ENCODE measurements at regions not wholly inside any gene's neighbourhood (a gene's known extent, or its start where the extent isn't known, plus 50 kb on each side); places are given as distances from the start of the nearest gene placed in this dataset.

DNA sequence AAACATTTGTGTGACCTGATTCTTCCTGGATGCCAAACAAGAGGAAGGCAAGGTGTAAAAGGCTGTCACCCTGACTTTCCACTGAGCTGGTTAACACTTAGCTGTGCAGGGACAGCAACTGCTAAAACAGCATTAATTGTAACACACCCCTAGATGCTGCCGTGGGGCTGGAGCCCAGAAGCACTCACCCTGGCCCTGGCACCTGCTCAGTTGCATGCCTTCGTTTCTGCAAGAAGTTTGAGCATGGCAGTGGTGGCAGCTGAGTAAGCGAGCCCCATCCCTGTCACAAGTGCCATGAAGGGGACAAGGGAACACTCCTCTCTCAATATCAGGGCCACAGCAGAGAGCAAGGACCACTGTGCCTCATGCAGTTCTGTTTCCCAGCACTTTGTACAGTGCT, 330.2 kb downstream of the TMEM114 start:
- DNase-seq = no peak

DNA sequence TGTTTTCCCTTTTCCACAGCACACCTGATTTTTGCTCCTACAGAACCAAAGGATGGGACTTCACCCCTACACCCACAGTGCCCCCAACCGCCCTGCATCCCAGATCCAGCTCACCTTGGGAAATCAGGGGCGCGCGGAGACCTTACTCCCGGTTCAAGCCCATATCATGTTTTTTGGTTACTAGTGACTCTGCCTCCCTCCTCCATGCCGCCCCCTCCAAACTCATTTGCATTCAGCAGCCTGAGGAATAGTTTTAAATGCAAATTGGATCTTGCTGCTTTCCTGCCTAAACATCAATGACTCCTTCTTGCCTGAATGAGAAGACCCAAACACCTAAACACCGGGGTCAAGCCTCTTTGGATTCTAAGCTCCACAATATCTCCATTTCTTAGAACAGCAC, 331.8 kb downstream of the TMEM114 start:
- DNase-seq = no peak

GRCh38 chr16:8257561-8257960, 332.8 kb downstream of the TMEM114 start:
- no peak for DNase-seq

DNA sequence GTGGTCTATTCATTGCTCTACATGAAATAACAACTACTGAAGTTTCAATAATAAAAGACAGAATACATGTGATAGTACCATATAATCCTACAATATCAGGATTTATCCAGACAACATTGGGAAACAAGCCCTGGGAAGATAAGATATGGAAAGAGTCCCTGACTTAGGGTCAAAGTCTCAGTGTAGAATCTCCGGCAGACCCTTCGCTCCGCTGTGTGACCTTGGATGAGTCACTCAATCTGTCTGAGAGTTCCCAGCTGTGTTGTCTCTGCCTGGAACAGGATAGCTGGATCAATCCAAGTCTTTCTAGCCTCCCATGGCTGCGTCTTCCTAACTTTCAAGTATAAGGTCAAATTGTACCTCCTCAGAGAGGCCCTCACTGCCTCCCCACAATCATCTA, 335.9 kb downstream of the TMEM114 start:
- no peak for DNase-seq

DNA sequence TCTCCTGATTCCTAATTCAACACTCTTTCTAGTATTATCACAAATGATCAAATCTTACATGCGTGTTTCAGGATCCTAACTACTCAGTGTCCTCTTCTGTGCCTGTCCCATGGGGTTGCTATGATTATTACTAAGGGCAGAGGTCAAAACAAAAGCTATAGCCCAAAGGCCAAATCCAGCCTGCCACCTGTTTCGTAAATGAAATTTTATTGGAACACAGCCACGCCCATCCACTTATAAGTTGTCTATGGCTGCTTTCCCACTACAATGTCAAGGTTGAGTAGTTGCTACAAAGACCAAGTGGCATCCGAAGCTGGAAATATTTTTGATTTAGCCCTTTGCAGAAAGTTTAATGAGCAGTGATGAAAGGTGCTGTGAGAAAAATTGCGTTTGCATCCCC, 336.6 kb downstream of the TMEM114 start:
- no peak for DNase-seq

- DNase-seq = no peak
These were observed 338.6 kb downstream of the TMEM114 start for GRCh38 chr16:8251727-8252126.

- no peak for DNase-seq
These were observed 339.0 kb downstream of the TMEM114 start for GRCh38 chr16:8251298-8251697.

- no peak for DNase-seq
These were observed 342.3 kb downstream of the TMEM114 start for GRCh38 chr16:8247993-8248392.

DNA sequence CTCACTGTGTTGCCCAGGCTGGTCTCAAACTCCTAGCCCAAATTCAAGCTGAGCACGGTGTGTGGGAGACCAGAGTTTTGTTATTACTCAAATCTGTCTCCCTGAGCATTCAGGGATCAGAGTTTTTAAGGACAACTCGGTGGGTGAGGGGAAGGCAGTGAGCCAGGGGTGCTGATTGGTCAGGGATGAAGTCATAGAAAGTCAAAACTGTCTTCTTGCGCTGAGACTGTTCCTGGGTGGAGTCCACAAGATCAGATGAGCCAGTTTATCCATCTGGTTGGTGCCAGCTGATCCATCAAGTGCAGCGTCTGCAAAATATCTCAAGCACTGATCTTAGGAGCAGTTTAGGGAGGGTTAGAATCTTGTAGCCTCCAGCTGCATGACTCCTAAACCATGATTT, 346.3 kb downstream of the TMEM114 start:
- no peak for DNase-seq

GRCh38 chr16:8241408-8241807, 348.9 kb downstream of the TMEM114 start:
- no peak for DNase-seq

DNA sequence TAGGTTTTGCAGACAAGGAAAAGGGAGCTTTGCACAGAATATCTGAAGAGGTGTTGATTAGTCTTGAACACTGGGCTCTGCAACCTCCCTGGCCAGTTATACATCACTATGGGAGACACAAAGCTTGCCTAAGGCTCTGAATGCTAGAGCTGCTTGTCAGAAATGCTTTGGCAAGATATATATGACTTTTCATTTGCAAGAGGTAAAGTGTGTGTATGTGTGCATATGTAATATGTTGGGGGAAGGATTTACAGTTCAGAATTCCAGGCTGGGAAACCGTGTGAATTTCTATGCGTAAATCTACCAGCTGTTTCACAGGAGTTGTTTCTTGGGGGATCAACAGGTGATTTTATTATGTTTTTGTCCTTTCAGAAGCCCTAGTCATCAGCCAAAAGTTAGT, 350.9 kb downstream of the TMEM114 start:
- DNase-seq = no peak

DNA sequence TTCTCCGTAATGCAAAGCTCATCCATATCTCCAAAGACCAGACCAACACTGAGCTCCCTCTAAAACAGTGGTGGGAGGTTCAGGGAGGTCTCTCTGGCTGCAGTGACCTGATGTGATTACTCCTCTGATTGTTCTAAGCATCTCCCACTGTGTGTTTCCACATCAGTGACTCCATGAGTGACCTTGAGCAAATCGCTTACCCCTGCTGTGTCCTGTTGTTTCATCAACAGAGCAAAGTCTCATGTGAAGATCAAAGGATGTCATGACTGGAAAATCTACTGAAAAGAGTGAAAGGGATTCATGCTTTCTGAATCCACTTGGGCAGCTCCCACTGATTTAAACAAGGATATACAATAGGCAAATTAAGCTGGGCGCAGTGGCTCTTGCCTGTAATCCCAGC, 352.9 kb downstream of the TMEM114 start:
- DNase-seq = no peak

DNA sequence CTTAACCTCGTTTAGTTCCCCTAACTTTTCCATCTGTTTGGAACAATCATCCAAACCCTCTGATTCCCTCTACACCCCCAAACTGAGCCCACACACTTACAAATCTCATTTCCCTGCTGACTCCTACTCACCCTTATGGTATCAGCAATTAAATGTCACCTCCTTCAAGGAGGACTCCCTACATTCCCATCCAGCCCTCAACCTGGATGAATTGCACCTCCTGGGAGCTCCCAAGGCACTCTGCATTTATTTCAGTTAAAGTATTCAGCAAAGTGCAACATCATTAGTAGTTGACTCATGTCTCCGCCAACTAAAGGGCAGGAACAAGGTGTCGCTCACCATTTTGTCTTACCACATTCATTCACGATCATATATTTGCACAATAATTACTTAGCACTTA, 353.5 kb downstream of the TMEM114 start:
- DNase-seq = no peak

DNA sequence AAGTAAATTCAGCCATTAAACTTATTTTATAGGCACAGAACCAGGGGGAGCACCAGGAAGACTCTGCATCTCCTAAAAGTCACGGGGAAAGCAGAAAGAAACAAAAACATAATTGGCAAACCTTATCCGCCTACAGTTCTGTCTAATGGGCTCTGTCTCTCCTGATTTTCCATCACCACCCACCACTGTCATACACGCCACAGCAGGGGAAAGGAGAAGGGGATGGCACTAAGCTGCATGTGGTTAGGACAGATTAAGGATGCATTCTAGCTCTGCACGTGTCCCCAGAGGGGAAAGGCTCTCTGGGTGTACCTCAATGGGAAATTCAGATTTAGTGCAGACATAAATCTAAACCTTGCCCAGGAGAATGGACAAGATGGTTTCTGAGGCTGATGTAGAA, 359.8 kb downstream of the TMEM114 start:
- no peak for DNase-seq

- DNase-seq = no peak
These were observed 361.2 kb downstream of the TMEM114 start for GRCh38 chr16:8229011-8229520.

- DNase-seq = no peak
These were observed 373.1 kb downstream of the TMEM114 start for GRCh38 chr16:8217201-8217600.

DNA sequence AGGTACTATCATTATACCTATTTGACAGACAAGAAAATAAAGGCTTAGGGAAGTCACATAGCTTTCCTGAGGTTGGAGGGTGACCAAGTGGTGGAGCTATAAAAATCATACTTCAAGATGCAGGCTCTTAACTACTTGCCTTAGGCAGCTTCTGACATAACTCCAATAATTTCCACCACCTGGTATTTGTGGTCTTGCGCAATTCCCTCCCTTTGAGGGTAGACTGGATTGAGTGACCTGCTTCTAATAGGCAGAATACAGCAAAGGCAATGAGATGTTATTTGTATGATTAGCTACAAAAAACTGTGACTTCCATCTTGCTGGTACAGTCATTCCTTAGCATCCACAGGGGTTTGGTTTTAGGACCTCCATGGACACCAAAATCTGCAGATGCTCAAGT, 385.5 kb downstream of the TMEM114 start:
- DNase-seq = no peak

DNA sequence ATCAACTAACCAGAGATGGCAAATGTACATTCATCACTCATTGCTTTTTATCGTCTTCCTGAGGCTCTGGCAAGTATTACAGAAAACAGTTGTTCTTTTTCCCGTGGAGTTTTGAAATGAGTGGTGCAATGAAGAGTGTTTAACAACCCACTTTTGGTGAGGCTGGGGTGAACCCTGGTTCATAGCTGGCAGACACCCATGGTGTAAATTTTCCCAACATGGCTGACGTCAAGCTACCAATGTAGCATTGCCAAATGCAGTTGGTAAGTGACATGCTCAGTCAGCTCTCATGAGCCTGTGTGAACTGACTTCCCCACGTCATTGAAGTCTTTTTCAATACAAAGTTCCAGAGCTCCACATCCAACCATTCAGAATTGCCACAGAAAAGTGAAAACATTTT, 386.2 kb downstream of the TMEM114 start:
- no peak for DNase-seq

DNA sequence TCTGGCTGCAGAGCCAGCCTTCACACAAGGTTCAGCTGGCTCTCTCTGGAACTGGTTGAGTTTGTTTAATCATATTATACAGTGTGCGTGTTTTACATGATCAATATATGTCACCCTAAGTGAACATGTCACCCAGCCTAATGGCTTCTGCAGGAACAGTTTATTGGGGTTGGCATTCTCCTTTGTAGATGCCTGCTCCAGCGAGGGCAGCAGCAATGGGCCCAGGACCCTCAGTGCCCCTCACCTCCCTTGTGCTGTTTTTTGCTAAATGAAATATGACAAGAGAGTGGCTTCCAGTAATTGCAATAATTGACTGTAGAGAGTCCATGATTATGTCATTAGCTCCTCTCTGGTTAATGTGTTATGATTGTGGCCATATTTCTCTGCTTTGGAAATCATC, 387.2 kb downstream of the TMEM114 start:
- DNase-seq = no peak

- no peak for DNase-seq
These were observed 389.5 kb downstream of the TMEM114 start for GRCh38 chr16:8200839-8201238.

DNA sequence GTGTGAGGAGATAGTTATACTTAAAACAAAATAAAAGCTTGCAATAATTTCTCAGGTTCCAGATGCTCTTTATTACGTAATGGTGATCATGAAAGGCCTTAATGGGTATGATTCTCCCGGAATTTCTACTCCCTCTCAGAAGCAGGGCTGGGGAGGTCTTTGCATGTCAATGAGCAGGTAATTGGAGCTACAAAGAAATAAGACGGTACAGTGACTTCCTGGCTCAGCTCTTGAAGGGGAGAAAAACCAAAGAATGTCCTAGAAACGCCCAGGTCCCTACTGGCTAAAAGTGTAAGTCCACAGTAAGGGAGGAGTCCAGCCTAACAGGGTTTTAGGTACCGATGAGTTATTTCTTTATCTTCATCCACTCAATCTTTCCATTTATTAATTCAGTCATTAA, 390.9 kb downstream of the TMEM114 start:
- DNase-seq = no peak

DNA sequence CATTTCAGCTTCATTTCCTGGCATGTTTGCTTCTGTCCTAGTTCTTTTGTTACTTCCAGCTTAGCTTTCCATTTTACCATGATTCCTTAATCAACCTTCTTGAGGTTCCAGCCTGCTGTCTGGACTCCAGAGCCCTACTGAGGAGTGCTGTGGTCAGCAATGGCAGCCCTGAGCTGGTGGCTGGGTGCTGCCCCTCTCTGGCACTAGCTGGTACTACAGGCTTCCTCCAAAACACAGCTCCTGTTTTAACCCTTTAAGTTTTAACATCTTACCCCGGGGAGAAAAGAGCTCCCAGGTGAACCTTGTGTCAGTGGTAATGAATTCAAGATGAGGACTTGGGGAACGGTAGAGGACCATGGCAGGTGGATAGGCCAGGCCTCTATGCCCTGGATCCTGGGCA, 395.5 kb downstream of the TMEM114 start:
- no peak for DNase-seq

DNA sequence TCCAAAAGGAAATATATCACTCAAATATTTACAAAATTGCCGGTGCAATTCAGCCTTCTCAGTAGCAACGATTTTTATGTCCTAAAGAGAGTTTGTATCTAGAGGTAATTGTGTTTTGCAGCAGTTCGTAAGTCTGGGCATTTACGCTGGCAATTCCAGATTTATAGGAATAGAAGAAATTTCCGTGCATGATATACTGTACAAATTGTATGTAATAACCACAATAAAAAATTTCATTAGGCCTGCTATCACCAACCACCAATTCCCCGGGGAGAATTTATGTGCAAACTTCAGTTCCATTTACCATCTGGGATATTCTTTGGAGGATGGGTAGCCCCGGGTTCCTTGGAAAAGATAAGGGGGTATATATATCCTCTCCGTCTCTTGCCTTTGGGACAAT, 401.5 kb downstream of the TMEM114 start:
- no peak for DNase-seq

GRCh38 chr16:8187782-8188372, 402.4 kb downstream of the TMEM114 start:
- DNase-seq = no peak

GRCh38 chr16:8184854-8185253, 405.5 kb downstream of the TMEM114 start:
- no peak for DNase-seq
